ENCODE measurements at regions not wholly inside any gene's neighbourhood (a gene's known extent, or its start where the extent isn't known, plus 50 kb on each side); places are given as distances from the start of the nearest gene placed in this dataset.

DNA sequence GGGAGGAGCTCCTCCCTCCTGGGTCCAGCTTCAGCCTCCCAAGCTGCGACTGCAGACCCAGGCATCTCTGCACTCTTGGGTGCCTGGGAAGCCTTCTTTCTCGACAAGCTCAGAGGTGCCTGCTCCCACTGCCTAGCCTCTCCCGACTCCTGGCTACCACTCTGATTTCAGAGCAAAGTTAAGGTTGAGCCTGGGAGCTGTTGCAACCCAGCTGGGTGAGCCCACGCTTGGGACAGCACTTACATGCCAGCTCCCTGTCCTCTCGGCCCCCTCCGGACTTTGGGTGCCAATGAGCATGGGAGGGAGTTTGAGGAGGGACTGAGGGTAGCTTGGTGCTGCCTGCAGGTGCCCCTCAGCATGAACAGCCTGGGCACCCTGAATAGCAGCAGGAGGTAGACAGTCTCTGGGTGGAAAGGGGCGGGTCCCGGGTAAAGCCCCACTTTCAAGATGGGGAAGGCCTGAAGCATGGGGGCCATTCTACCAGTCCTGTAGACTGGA, 1383.4 kb upstream of the PCDH20 start:
- H3K27me3 ChIP-seq = no peaks in the 10 kb centered on the region
- no peak for TF ChIP-seq CTCF (IDR thresholded peaks at IDR 0.05; ENCODE audit: low read depth, low read length)
- peaks cover 3% of the 10 kb centered on the region; the same call in 1 of the 2 replicates for H3K4me1 ChIP-seq
- H3K9me3 ChIP-seq = no peaks in the 10 kb centered on the region
- no peak for DNase-seq
- H3K4me3 ChIP-seq (ENCODE audit: low read depth, low read length) = no peak overlapping the region
- H3K36me3 ChIP-seq = no peaks in the 10 kb centered on the region

- TF ChIP-seq CTCF (IDR thresholded peaks at IDR 0.05; ENCODE audit: low read depth, low read length) = no peak
- Histone ChIP-seq H3K4me3 (ENCODE audit: low read depth, low read length) (no peak overlapping the region), H3K9me3 (no peaks in the 10 kb centered on the region), H3K27me3 (no peaks in the 10 kb centered on the region), H3K36me3 (no peaks in the 10 kb centered on the region), H3K4me1 (peaks cover 3% of the 10 kb centered on the region)
- no peak for DNase-seq
These were observed 1378.2 kb upstream of the PCDH20 start for GRCh38 chr13:62793850-62794249.

DNA sequence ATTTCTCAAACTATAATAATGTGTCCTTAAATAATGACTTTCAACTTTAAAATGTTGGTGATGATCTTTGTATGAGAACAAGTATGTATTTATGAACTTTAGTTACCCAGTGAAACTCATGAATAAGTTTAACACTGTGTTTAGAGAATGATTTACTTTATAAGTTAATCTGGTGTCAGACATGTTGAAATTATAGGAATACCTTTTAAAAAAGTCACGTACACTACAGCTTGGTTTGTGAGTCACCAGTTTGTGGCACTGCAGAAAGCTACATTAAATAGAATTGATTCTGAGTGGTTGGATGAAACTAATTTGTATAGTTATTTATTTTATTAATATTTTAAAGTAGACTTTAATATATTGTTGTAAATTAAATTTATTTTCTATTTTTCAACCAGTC, 1366.2 kb upstream of the PCDH20 start:
- no peak for DNase-seq
- TF ChIP-seq CTCF (IDR thresholded peaks at IDR 0.05; ENCODE audit: low read depth, low read length) = no peak
- no peak overlapping the region for H3K4me3 ChIP-seq (ENCODE audit: low read depth, low read length)

DNA sequence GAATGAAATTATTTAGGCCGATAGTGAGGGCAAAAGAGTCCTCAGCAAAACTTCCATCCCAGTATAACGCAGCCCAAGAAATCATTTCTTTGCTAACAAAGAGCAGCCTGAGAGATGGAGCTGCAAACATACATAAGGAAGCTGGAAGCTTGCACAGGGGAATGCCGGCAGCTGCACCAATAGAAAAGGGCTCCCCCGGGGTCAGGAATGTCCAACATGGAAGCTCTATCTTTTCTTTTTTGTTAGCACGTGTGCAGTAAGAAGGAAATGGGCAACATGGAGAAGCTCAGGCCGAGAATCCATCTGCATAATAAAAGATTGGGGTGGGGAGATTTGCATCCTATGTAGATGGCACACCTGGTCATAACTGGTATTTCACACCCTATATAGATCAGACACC, 1363.5 kb upstream of the PCDH20 start:
- DNase-seq = no peak
- Histone ChIP-seq H3K9me3 (no peaks in the 10 kb centered on the region), H3K4me1 (no peaks in the 10 kb centered on the region), H3K27me3 (no peaks in the 10 kb centered on the region), H3K36me3 (no peaks in the 10 kb centered on the region), H3K4me3 (ENCODE audit: low read depth, low read length) (no peak overlapping the region)
- no peak for TF ChIP-seq CTCF (IDR thresholded peaks at IDR 0.05; ENCODE audit: low read depth, low read length)

More for the DNA sequence above, 1366.2 kb upstream of the PCDH20 start:
- Histone ChIP-seq H3K36me3 (no peaks in the 10 kb centered on the region), H3K4me1 (no peaks in the 10 kb centered on the region), H3K27me3 (no peaks in the 10 kb centered on the region), H3K9me3 (no peaks in the 10 kb centered on the region)

DNA sequence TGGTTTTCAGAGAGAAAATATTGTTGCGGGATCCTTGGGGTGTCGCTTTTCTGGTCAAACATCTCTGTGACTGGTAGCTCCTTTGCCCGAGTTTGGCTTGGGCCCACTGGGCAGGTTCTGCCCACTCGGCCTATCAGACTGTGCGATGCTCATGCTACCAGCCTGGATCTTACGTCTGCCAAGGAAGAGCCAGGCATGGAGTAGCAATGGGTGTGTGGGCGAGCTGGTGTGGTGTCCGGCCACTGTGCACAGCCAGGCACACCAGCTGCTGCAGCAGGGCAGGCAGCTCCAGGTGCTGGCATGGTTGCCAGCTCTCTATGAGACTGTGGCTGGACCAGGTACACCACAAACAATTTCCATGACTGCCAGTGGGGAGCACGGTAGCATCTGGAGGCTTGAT, 1351.8 kb upstream of the PCDH20 start:
- TF ChIP-seq CTCF (IDR thresholded peaks at IDR 0.05; ENCODE audit: low read depth, low read length) = no peak
- no peaks in the 10 kb centered on the region for H3K9me3 ChIP-seq
- H3K36me3 ChIP-seq = no peaks in the 10 kb centered on the region
- H3K27me3 ChIP-seq = no peaks in the 10 kb centered on the region
- peak; percentile 10 for DNase-seq
- peaks cover 4% of the 10 kb centered on the region; the same call in 1 of the 2 replicates for H3K4me1 ChIP-seq
- no peak overlapping the region for H3K4me3 ChIP-seq (ENCODE audit: low read depth, low read length)

GRCh38 chr13:62760724-62761123, 1345.1 kb upstream of the PCDH20 start:
- Histone ChIP-seq H3K9me3 (no peaks in the 10 kb centered on the region), H3K4me1 (no peaks in the 10 kb centered on the region), H3K27me3 (no peaks in the 10 kb centered on the region), H3K36me3 (no peaks in the 10 kb centered on the region), H3K4me3 (ENCODE audit: low read depth, low read length) (no peak overlapping the region)
- no peak for TF ChIP-seq CTCF (IDR thresholded peaks at IDR 0.05; ENCODE audit: low read depth, low read length)
- no peak for DNase-seq

Measured in BE2C (cell line).